NOMO-1 (cell line): ENCODE measurements at regions not wholly inside any gene's neighbourhood (a gene's known extent, or its start where the extent isn't known, plus 50 kb on each side); places are given as distances from the start of the nearest gene placed in this dataset.

Experiments
- DNase-seq, 2 experiments: peaks; one replicate each; lab custom pipeline; 2025; ENCODE audit not compliant: unreplicated experiment in 2 of 2; lab: John Stamatoyannopoulos, UW

DNA sequence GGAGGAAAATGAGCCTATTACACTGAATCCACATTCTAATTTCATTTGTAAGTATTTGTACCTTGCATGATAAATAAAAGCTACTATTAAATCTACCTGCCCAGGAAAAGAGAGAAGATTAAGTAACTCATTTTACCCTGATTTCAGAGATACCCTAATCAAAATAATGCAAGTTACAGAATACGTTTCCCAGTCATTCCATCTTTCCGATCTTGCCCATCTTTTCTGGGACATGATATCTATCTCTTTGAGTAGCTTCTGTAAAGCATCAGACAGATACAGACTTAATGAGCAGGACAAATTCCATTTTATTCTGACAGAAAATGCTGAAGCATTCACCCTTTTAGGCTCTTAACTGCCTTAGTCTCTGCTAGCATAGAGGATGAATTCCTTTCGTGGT lies 56.6 kb downstream of the SPRY2 start:
- no peak for DNase-seq

DNA sequence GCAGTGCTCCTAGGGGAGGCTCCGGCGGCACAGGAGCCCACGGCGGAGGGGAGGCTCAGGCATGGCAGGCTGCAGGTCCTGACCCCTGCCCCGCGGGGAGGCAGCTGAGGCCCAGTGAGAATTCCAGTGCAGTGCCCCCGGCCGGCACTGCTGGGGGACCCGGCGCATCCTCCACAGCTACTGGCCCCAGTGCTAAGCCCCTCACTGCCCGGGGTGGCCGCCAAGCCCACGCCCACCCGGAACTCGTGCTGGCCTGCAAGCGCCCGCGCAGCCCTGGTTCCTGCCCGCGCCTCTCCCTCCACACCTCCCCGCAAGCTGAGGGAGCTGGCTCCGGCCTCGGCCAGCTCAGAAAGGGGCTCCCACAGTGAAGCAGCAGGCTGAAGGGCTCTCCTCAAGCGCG lies 62.2 kb downstream of the SPRY2 start:
- DNase-seq, result no peak

DNA sequence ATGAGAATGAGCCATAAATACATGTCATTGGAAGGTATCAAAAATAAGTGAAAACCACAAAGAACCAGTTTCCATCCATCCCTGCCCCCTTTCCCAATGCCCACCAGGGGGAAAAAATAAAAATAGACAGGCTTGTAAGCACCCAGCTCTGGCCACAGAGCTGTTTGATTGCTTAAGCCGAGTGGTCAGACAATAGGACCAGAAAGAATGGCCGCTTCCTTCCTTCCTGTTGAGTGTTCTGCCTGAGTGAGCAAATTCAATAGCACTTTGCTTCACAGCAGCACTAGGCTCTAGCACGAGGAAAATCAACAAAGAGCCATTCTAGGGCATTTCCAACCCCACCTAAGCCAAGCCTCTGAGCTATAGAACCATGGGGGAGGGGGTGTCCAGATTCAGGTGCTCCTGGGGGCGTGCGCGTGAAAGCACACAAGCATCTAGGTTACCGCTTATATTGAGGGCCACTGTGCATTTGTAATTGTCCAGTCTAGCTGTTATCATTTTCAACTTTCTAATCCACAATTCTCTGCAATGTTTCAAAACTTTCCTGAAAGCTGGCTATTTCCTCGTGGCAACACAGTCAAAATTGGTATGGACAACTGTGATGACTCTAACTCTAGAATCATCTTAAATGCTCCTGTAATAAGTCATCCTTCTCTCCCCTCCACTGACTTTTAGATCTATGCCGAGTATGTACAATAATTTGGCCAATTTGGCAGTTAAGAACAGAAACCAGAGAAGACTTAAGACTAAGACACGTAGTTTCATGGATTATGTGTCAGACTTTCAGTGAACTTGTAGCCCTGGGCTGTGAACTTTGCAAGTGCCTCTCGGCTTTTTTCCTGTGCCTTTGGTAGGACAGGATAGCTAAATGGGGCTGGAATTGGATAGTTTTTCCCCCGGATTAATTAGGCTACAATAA lies 64.3 kb downstream of the SPRY2 start:
- DNase-seq, result peak; percentile 50 to 63

DNA sequence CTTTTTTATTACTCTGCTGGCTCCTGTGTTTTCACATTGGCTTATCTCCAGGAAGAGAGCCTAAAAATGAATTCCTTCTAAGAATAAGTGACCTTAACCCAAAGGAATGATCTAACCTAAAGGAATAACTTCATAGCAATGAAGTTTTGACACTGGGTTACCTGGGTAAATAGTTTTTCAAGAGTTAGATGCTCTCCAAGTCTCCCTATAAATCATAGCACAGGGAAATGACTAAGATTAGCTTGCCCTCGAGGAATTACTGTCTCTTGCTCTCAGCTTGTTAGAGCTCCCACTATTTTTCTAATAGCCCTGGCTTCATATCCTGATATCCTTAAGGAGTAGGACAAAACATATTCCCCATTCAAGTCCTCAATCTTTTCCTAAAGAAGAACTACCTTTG lies 66.3 kb downstream of the SPRY2 start:
- DNase-seq, result no peak

DNA sequence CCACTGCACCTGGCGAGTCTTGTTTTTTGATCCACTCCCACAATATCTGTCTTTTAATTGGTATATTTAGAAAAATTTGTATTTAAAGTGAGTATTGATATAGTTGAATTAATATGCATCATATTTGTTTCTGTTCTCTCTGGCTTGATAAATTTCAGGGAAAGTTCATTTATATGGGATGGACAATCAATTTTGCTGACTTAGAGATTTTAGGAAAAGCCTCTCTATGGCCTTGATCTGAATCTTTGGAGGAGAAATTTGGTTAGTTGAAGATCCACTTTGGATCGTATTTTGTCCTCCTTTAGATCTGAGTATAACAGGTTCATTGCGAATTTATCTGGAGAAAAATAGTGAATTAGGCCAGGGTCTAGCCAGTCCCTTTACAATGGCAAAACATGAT lies 67.2 kb downstream of the SPRY2 start:
- DNase-seq, result no peak

DNA sequence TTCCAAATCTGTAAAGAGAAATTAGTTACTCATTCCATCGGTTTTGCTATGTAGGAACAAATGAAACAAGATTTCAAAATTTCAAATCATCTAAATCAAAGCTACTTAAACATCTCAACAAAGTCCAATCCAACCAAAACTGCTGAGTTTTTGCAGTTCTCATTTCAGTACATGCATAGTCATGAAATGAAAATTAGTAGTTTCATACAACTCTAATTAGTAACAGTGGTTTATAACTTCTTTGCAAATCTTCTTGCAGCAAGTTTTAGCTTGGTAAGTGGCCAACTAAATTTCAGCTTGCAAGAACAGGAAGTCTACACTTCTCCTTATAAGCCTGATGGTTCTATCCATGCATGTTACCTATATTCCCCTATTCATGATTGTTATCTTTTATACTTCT lies 75.6 kb downstream of the SPRY2 start:
- DNase-seq, result peak in 1 of 2 experiments; percentile 63

DNA sequence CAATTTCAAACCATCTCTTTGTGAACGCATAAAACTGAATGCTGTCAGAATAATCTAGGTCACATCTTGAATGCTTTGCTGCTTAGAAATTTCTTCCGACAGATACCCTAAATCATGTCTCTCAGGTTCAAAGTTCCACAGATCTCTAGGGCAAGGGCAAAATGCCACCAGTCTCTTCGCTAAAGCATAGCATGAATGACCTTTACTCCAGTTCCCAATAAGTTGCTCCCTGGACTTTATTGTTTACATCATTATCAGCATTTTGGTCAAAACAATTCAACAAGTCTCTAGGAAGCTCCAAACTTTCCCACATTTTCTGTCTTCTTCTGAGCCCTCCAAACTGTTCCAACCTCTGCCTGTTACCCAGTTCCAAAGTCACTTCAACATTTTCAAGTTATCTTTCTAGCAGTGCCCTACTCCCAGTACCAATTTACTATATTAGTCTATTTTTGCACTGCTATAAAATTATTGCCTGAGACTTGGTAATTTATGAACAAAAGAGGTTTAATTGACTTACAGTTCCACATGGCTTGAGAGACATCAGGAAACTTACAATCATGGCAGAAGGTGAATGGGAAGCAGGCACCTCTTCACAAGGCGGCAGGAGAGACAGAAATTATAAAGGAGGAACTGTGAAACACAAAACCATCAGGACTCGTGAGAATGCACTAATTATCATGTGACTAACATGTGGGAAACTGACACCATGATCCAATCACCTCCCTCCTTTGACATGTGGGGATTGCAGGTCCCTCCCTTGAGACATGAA lies 77.0 kb downstream of the SPRY2 start:
- DNase-seq, result no peak

DNA sequence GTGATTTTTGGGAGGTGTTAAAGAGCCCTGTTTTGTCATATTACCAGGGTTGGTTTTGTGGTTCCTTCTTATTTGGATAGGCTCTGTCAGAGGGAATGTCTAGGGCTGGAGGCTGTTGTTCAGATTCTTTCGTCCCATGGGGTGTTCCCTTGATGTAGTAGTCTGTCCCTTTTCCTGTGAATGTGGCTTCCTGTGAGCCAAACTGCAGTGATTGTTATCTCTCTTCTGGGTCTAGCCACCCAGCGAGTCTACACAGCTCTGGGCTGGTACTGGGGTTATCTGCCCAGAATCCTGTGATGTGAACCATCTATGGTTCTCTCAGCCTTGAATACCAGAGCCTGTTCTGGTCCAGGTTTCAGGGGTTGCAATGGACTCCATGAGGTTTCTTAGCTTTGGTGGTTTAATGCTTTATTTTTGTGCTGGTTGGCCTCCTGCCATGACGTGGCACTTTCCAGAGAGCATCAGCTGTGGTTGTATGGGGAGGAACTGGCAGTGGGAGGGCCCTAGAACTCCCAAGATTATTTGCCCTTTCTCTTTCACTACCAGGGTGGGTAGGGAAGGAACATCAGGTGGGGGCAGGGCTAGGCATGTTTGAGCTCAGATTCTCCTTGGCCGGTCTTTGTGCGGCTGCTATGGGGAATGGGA lies 78.8 kb downstream of the SPRY2 start:
- DNase-seq, result no peak

DNA sequence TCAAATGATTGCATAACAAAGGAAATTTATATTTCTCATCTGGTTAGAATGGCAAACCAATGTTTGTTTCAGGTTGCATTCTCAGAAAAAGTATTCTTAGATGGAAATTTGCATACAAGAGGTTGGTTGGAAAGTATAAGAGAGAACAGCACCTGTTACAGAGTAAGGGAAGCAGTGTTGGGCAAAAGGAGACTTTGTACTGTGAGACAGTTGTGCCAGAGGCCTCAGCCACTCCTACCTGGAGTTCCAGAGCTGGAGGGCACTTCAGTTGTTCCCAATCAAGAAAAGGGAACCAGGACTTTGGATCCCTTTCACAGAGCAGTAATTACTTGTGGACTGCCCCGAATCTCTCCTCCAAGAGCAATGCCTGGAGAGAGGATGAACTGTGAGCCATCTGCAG lies 81.8 kb downstream of the SPRY2 start:
- no peak for DNase-seq

DNA sequence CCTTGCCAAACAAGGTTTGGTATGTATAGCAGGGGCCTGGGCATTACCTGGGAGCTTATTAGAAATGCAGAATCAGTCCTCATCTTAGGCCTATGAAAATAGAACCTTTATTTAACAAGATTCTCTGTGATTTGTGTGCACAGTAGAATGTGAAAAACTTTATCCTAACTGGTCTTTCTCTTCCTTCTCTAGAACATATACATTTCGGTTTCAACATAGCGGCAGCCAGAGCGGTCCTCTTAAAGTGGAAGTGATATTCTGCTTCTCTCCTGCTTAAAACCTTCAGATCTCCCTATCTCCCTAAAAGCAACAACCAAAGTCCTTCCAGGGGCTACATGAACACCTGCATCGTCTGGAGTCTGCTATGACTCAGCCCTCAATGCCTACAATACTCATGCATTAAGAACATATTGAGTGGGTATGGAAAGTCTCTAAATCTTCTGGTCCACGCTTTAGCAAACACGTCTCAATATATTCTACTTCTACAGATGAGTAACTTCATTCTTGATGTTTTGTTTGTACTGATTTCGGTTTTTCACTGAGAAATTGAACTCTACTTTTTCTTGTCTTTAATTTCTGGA lies 84.5 kb downstream of the SPRY2 start:
- DNase-seq, result no peak

DNA sequence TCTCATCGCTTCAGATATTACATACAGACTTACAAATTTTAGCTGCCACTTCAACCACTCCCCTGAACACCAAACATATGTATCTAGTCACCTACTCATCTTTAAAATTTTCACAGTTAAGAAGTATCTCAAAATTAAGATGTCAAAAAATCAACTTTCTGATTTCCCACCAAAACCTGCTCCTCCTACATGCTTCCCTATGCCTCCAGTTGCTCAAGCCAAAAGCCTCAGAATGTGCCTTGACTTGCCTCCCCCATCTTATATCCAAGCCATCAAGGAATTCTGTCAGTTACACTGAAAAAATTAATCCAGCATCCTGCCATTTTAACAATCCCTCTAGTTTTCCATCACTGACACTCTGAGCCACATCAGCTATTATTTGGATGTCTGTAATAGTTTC lies 85.0 kb downstream of the SPRY2 start:
- no peak for DNase-seq

DNA sequence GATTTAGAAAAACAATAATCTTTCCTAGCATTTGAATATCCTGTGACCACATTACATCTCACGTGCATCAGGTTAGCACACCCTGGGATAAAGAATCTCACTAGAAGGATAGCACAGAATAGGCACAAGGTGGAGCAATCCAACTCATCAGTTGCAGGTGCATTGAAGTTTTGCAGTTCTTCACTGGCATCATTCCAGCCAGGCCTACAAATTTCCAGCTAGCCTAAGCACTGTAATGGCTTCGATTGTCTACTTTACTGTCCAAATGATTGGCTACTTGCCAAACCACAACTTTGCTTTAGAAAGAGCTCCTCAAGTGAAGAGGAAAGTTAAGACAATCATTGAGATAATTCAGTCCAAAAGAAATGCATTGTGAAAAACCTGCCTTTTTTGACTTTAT lies 89.5 kb downstream of the SPRY2 start:
- peak in 1 of 2 experiments; percentile 25 for DNase-seq

DNA sequence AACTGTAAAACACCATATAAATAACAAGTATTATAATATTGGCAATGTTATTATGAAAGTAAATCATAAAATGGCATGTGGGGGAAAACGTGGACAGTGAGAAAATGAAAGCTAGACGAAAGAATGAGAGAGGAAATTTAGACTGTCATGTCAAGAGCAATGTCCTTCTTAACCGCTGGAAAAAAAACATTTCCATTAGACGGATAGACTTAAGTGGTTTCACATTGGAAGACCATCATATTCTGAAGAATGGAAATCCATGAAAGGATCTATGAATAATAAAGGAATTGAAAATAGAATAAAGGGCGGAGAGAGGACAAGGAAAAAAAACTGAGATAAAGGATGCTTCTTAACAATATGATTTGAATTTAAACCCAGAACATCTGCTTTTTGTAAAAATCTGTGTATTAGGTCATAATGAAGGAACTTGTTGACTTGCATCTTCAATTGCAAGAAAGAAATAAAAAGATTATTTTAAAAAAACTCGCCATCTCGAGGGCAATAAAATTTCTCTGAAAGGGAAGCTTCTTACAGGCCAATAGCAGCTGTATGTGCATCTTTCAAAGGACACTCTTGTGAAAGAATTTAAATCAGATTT lies 90.6 kb downstream of the SPRY2 start:
- DNase-seq, result no peak

DNA sequence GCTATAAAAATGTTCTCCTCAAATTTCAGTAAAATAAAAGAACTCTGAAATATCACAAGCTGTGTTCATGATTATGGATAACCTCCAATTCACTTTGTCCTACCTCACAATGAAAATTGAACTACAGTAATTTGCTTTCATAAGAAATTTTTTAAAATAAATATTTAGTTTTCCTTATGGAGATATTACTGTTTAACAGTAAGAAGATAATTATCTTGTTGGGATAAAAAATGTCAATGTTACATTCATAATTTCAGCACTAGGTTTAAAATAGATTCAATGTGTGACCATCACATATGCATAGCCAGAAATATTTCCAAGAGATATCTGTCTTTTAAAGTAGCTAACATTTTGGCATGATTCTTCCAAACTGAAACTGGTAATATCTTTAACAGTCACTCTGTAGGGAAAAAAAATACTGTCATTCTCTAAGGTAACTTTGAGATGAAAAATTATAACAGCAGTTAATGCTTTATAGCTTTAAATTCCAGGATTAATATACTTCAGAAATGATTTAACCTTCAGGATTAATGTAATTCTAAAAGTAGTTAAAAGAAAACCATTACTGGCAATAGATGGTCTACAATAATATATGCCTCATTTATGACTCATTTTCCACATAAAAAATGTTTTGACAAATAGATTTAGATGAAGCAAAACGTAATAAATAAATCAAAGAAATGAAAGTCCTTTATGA lies 91.3 kb downstream of the SPRY2 start:
- DNase-seq, result no peak

DNA sequence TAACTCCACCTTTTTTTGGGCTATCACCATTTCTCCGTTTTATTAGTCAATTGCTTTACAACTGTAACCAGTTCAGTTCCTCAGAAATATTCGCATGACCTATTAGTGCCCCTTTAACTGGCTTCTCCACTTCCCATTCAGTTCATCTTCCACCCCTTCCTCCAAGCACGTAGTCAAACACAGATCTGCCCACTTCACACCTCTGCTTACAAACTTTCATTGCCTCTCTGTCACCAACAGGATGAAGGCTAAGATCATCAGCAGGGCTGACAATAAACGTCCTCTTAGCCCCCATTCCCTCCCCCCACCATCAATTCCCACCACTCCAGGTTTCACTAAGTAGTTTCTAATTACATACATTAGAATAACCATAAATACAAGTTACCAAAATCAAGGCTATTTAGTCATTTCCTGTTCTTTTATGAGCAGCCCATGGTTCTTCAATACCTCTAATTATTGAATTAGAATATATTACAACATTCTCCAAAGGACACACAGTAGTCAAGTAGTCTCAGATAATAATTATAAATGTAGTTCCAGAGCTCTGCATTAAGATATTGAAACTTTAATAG lies 95.7 kb downstream of the SPRY2 start:
- no peak for DNase-seq

DNA sequence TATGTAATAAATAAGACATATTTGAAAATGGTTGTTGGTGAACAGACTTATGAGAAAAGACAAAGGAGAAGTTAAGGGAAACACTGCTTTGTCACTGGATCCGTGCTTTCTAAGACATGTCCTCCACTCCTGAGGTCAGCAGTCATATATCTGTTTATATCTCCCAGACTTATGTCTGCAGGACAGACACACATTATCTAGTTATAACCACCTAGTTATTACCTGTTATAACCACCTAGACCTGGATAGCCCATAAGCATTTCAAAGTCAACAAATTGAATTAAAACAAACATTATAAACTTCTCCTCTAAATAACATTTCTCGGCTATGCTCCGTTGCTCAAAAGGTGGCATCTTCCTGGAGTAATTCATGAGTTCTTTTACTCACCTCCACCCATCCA lies 96.4 kb downstream of the SPRY2 start:
- DNase-seq, result no peak

DNA sequence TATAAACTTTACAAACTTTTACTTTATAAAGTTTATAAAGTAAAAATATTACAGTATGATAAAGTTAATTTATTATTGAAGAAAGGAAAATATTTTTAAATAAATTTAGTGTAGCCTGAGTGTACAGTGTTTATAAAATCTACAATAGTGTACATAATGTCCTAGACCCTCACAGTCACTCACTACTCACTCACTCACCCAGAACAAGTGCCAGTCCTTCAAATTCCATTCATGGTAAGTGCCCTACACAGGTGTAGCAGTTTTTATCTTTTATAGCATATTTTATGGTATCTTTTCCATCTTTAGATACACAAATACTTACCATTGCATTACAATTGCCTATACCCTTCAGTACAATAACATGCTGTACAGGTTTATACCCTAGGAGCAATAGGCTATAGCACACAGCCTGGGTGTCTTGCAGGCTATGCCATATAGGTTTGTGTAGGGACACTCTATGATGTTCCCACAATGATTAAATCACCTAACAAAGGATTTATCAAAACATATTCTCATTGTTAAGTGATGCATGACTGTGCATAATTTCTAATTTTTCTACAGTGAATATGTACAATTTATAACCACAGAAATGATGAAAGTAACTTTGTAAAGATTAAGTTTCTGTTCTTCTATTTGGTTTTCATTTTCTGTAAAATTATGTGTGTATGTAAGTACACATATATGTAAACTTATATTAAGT lies 98.0 kb downstream of the SPRY2 start:
- DNase-seq, result no peak

DNA sequence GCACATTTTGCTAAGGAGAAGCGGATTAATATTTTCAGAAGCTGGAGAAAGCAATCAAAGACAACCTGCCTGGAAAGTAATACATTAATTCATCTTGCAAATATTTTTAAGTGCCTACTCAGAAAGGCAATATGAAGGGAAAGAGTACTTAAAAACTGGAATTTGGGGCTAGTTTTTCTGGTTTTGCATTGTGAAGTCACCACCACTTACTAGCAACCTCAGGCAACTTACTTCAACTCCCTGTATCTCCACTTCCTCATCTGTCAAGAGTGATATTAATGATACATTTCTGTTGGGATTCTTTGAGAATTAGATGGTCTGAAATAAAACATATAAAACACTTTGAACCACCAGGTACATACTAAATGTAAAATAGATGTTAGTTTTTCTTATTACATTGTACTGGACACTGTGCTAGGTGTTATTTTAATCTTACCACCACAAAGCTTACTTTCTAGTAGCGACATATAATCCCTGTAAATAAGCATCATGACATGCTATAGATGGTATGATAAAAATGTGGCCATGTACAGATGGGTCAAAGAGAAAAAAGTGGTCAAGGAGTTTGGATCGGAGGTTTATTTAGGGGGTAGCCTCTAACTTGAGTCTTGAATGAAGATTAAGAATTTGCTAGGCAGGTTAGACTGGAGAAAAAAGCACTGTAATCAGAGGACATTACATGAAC lies 101.2 kb downstream of the SPRY2 start:
- DNase-seq, result peak in 1 of 2 experiments; percentile 60

DNA sequence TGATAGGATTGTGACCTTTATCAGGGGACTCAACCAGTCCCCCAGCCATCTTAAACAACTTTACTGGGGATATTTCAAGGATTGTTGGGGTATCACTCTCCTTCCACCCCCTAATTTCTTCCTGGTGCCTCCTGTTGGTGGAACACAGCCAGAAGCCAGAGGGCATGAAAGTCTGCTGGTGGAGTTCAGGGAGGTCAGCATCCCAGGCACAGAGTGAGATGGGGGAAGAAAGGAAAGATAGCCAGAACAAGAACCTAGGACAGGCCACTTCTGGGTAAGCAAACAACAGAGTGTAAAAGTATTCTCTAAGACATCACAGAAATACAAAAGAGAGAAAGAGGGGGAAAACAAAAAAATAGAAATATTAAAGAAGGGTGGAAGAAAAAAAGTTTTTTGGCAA lies 101.8 kb downstream of the SPRY2 start:
- DNase-seq, result no peak
